CD14-positive monocyte (primary cell): ENCODE measurements at regions not wholly inside any gene's neighbourhood (a gene's known extent, or its start where the extent isn't known, plus 50 kb on each side); places are given as distances from the start of the nearest gene placed in this dataset.

Source experiments
- DNase-seq, 3 donors: peaks; one replicate each; pipeline ENCODE4 v3.0.0-alpha.2; 2011 to 2022
- H2AFZ ChIP-seq: 2 replicates; pipeline ENCODE4 v1.6.0; 2012; ENCODE audit warnings: mild to moderate bottlenecking, low read depth, low read length, inconsistent platforms; ENCODE audit not compliant: insufficient read depth, poor library complexity, severe bottlenecking
- H3K27ac ChIP-seq, 2 donors: 1 replicate in 1 of 2; 2 replicates in 1 of 2; pipeline ENCODE4 v1.5.1; 2012 to 2013; ENCODE audit warnings: low read length in 2 of 2, control low read depth in 1 of 2, inconsistent platforms in 1 of 2, low read depth in 1 of 2, mild to moderate bottlenecking in 1 of 2
- H3K27me3 ChIP-seq, 2 donors: one replicate each; pipeline versions ENCODE4 v1.6.0 to v1.6.1; 2011 to 2013; ENCODE audit warnings: low read length in 2 of 2; ENCODE audit not compliant: control insufficient read depth in 2 of 2, insufficient read depth in 2 of 2
- H3K36me3 ChIP-seq, 2 donors: replicated peaks in 1 of 2; 1 replicate in 1 of 2; 2 replicates in 1 of 2; pipeline versions ENCODE4 v1.5.1 to v1.6.1; 2012 to 2013; ENCODE audit warnings: low read length in 2 of 2, control low read depth in 1 of 2, inconsistent platforms in 1 of 2, mild to moderate bottlenecking in 1 of 2; ENCODE audit not compliant: insufficient read depth in 2 of 2, control insufficient read depth in 1 of 2
- H3K4me1 ChIP-seq, 2 donors: 1 replicate in 1 of 2; 2 replicates in 1 of 2; pipeline versions ENCODE4 v1.5.1 to v1.6.1; 2012 to 2013; ENCODE audit warnings: low read length in 2 of 2, control low read depth in 1 of 2, inconsistent platforms in 1 of 2, mild to moderate bottlenecking in 1 of 2, moderate library complexity in 1 of 2; ENCODE audit not compliant: insufficient read depth in 2 of 2, control insufficient read depth in 1 of 2
- H3K4me2 ChIP-seq: replicated peaks from 2 replicates; pipeline ENCODE3; 2012; ENCODE audit warnings: low read length, moderate library complexity, mild to moderate bottlenecking; ENCODE audit not compliant: poor library complexity, severe bottlenecking; ENCODE audit errors: extremely low read depth
- H3K4me3 ChIP-seq, 3 experiments: fragments of 200-600 bp in 1 of 3; sonication (generic) in 1 of 3; replicated peaks in 1 of 3; 1 replicate in 2 of 3; 2 replicates in 1 of 3; pipeline ENCODE4 v1.5.1; 2011 to 2013; ENCODE audit warnings: low read length in 3 of 3, mild to moderate bottlenecking in 3 of 3, control low read depth in 2 of 3, low read depth in 2 of 3, inconsistent platforms in 1 of 3, moderate library complexity in 1 of 3
- H3K79me2 ChIP-seq: 2 replicates; pipeline ENCODE4 v1.6.0; 2012; ENCODE audit warnings: mild to moderate bottlenecking, control low read depth, inconsistent platforms, low read length, moderate library complexity; ENCODE audit not compliant: insufficient read depth
- H3K9ac ChIP-seq: 2 replicates; pipeline ENCODE4 v1.6.0; 2017; ENCODE audit warnings: low read length, mild to moderate bottlenecking; ENCODE audit not compliant: insufficient read depth, poor library complexity, severe bottlenecking
- H3K9me3 ChIP-seq, 2 donors: replicated peaks in 1 of 2; 1 replicate in 1 of 2; 2 replicates in 1 of 2; pipeline versions ENCODE4 v1.5.1 to v1.6.1; 2012 to 2013; ENCODE audit warnings: low read length in 2 of 2, control low read depth in 1 of 2; ENCODE audit not compliant: control insufficient read depth in 1 of 2, insufficient read depth in 1 of 2
- H4K20me1 ChIP-seq: 2 replicates; pipeline ENCODE4 v1.6.0; 2012; ENCODE audit warnings: mild to moderate bottlenecking, low read length, control low read depth, moderate library complexity; ENCODE audit not compliant: insufficient read depth
- H3K27ac Mint-ChIP-seq, 7 donors: one replicate each; pipeline ENCODE4 v1.8.0; 2020; ENCODE audit warnings: mild to moderate bottlenecking in 7 of 7, mixed read lengths in 7 of 7, moderate library complexity in 6 of 7, inconsistent platforms in 2 of 7
- H3K27me3 Mint-ChIP-seq, 3 donors: one replicate each; pipeline ENCODE4 v1.8.0; 2021 to 2022; ENCODE audit warnings: low read depth in 3 of 3, mild to moderate bottlenecking in 3 of 3, mixed read lengths in 3 of 3, moderate library complexity in 3 of 3, inconsistent platforms in 1 of 3
- H3K36me3 Mint-ChIP-seq, 2 donors: one replicate each; pipeline ENCODE4 v1.8.0; 2020; ENCODE audit warnings: mixed read lengths in 2 of 2, inconsistent platforms in 1 of 2, mild to moderate bottlenecking in 1 of 2
- H3K4me1 Mint-ChIP-seq: one replicate; pipeline ENCODE4 v1.8.0; 2020; ENCODE audit warnings: mild to moderate bottlenecking, mixed read lengths
- H3K4me3 Mint-ChIP-seq, 2 donors: one replicate each; pipeline ENCODE4 v1.8.0; 2020; ENCODE audit warnings: mild to moderate bottlenecking in 2 of 2, mixed read lengths in 2 of 2, moderate library complexity in 1 of 2
- H3K9me3 Mint-ChIP-seq, 7 donors: one replicate each; pipeline ENCODE4 v1.8.0; 2020 to 2022; ENCODE audit warnings: mixed read lengths in 7 of 7, mild to moderate bottlenecking in 6 of 7, moderate library complexity in 6 of 7, inconsistent platforms in 2 of 7
- WGBS: methylation state at CpG from one replicate; pipeline ENCODE4 v1.1.5; 2013; ENCODE audit warnings: missing lambda C conversion rate; ENCODE audit not compliant: insufficient coverage; 5-methylcytosine and 5-hydroxymethylcytosine counted together
- intact Hi-C, 2 donors: fragments of 100-400 bp; cut with micrococcal nuclease; formaldehyde crosslinking; loops; one replicate each; pipeline versions ENCODE4 v1.15.0 to v1.15.1; 2023
- TF ChIP-seq, protein P1 (sequence below): fragments of 200-600 bp; IDR thresholded peaks from one replicate; pipeline ENCODE4 v1.8.0; 2022; ENCODE audit warnings: antibody characterized with exemption, mild to moderate bottlenecking

DNA sequence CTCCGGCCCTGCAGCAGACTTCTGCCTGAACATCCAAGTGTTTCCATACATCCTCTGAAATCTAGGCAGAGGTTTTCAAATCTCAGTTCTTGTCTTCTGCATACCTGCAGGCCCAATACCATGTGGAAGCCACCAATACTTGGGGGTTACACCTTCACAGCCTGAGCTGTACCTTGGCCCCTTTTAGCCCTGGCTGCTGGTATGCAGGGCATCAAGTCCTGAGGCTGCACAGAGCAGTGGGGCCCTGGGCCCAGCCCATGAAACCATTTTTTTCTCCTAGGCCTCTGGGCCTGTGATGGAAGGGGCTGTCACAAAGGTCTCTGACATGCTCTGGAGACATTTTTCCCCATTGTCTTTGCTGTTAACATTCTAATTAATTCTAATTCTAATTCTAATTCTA, 680.6 kb downstream of the ELAVL2 start:
- no peaks in the 10 kb centered on the region for H3K4me1 ChIP-seq
- no peak overlapping the region for H3K4me2 ChIP-seq
- TF ChIP-seq, protein P1, sequence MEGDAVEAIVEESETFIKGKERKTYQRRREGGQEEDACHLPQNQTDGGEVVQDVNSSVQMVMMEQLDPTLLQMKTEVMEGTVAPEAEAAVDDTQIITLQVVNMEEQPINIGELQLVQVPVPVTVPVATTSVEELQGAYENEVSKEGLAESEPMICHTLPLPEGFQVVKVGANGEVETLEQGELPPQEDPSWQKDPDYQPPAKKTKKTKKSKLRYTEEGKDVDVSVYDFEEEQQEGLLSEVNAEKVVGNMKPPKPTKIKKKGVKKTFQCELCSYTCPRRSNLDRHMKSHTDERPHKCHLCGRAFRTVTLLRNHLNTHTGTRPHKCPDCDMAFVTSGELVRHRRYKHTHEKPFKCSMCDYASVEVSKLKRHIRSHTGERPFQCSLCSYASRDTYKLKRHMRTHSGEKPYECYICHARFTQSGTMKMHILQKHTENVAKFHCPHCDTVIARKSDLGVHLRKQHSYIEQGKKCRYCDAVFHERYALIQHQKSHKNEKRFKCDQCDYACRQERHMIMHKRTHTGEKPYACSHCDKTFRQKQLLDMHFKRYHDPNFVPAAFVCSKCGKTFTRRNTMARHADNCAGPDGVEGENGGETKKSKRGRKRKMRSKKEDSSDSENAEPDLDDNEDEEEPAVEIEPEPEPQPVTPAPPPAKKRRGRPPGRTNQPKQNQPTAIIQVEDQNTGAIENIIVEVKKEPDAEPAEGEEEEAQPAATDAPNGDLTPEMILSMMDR = no peak
- no peak overlapping the region for H3K4me3 ChIP-seq
- no peak overlapping the region for H3K27ac ChIP-seq
- no peaks in the 10 kb centered on the region for H3K27me3 ChIP-seq
- no peak overlapping the region for H2AFZ ChIP-seq
- no peaks in the 10 kb centered on the region for H3K36me3 Mint-ChIP-seq
- no peak overlapping the region for H3K9ac ChIP-seq
- H3K9me3 ChIP-seq = peaks cover 8 to 14% of the 10 kb centered on the region in 2 donors
- peaks cover 0 to 7% (median 4%) of the 10 kb centered on the region in 7 donors for H3K9me3 Mint-ChIP-seq
- H3K4me1 Mint-ChIP-seq = no peaks in the 10 kb centered on the region
- no peaks in the 10 kb centered on the region for H3K27me3 Mint-ChIP-seq
- H3K27ac Mint-ChIP-seq = no peak overlapping the region
- no peak for DNase-seq
- intact Hi-C loops = no loop called here
- no peaks in the 10 kb centered on the region for H3K79me2 ChIP-seq
- WGBS = 80% methylated on average over 1 of the region's 1 CpG
- H3K36me3 ChIP-seq = no peaks in the 10 kb centered on the region
- no peaks in the 10 kb centered on the region for H4K20me1 ChIP-seq
- H3K4me3 Mint-ChIP-seq = no peak overlapping the region

DNA sequence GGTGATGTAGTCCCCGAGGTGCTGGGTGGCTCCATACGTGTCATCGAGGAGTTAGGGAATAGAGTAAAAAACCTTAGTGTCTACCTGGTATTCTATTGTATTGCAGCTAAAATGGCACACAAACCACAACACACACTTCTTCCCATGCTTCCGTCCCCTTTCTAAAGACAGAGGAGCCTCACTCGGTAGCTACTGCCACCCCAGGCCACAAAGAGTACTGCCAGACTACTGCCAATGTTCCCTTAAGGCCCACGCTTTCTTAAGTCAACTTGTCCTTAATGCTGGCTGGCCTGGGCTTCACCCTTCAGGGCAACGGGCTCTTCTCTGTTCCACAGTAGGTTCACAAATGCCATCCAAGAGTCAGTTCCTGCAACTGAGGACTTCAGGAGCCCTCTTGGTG, 673.0 kb downstream of the ELAVL2 start:
- peaks cover 0 to 5% (median 2%) of the 10 kb centered on the region in 7 donors for H3K9me3 Mint-ChIP-seq

More for the DNA sequence above, 673.0 kb downstream of the ELAVL2 start:
- Histone ChIP-seq H2AFZ (no peak overlapping the region), H3K4me1 (no peaks in the 10 kb centered on the region), H3K27me3 (no peaks in the 10 kb centered on the region), H3K4me3 (no peak overlapping the region), H3K27ac (no peak overlapping the region), H3K4me2 (no peak overlapping the region), H3K36me3 (no peaks in the 10 kb centered on the region), H4K20me1 (no peaks in the 10 kb centered on the region), H3K79me2 (no peaks in the 10 kb centered on the region), H3K9me3 (peaks cover 0 to 9% of the 10 kb centered on the region in 2 donors), H3K9ac (no peak overlapping the region)
- DNase-seq = no peak
- intact Hi-C loops = no loop called here
- no peaks in the 10 kb centered on the region for H3K4me1 Mint-ChIP-seq
- 88% methylated on average over 4 of the region's 7 CpGs for whole genome bisulfite sequencing
- no peaks in the 10 kb centered on the region for H3K27me3 Mint-ChIP-seq
- TF ChIP-seq, protein P1 = no peak
- H3K36me3 Mint-ChIP-seq = no peaks in the 10 kb centered on the region
- H3K4me3 Mint-ChIP-seq = no peak overlapping the region
- H3K27ac Mint-ChIP-seq = no peak overlapping the region
